ENCODE measurements at regions not wholly inside any gene's neighbourhood (a gene's known extent, or its start where the extent isn't known, plus 50 kb on each side); places are given as distances from the start of the nearest gene placed in this dataset.

- Histone ChIP-seq H2BK20ac (ENCODE audit: low read depth, low read length, poor library complexity, severe bottlenecking) (no peak overlapping the region), H3K14ac (ENCODE audit: insufficient read depth, low read length) (no peak overlapping the region), H3K4ac (ENCODE audit: low read depth, low read length) (no peak overlapping the region), H3K9me3 (ENCODE audit: control insufficient read depth, low read depth, low read length) (no peaks in the 10 kb centered on the region), H3K56ac (ENCODE audit: insufficient read length, low read depth, low read length) (no peak overlapping the region), H2BK15ac (ENCODE audit: low read depth, low read length) (no peak overlapping the region), H3K27me3 (ENCODE audit: insufficient read depth, low read length) (no peaks in the 10 kb centered on the region), H4K8ac (replicated peaks; ENCODE audit: insufficient read length, low read depth, low read length) (no peak overlapping the region), H3K27ac (ENCODE audit: insufficient read length, low read depth, low read length) (no peak overlapping the region), H3K4me1 (ENCODE audit: insufficient read depth, low read length) (no peaks in the 10 kb centered on the region), H2AK5ac (ENCODE audit: insufficient read length, low read length) (no peak overlapping the region), H4K5ac (ENCODE audit: insufficient read length, low read depth, low read length) (no peak overlapping the region), H3K23ac (ENCODE audit: insufficient read length, low read depth, low read length) (no peak overlapping the region), H3K4me2 (ENCODE audit: insufficient read depth, insufficient read length, low read length) (no peak overlapping the region), H4K91ac (ENCODE audit: insufficient read length, low read depth, low read length) (no peak overlapping the region), H3K18ac (ENCODE audit: insufficient read length, low read depth, low read length) (no peak overlapping the region), H2AFZ (ENCODE audit: low read length) (no peak overlapping the region), H3K23me2 (ENCODE audit: insufficient read length, low read depth, low read length, poor library complexity, severe bottlenecking) (no peaks in the 10 kb centered on the region), H3T11ph (ENCODE audit: low read length) (no peak overlapping the region), H3K79me2 (ENCODE audit: insufficient read depth, low read length) (no peaks in the 10 kb centered on the region), H4K20me1 (ENCODE audit: control insufficient read depth, insufficient read depth, insufficient read length) (no peaks in the 10 kb centered on the region), H3K9ac (ENCODE audit: extremely low read depth, insufficient read length, low read length) (no peak overlapping the region), H2BK5ac (ENCODE audit: insufficient read length, low read length) (no peak overlapping the region), H2BK12ac (ENCODE audit: insufficient read length, low read depth, low read length) (no peak overlapping the region), H3K79me1 (ENCODE audit: insufficient read depth, low read depth, low read length, poor library complexity, severe bottlenecking) (no peaks in the 10 kb centered on the region), H2BK120ac (ENCODE audit: low read depth, low read length, poor library complexity, severe bottlenecking) (no peak overlapping the region)
- WGBS (ENCODE audit: extremely low coverage, insufficient read length, low lambda C conversion rate) = no CpG with 5 or more reads among the region's 12 CpGs
- Mint-ChIP-seq H3K4me3 (no peak overlapping the region), H3K4me1 (no peaks in the 10 kb centered on the region), H3K27ac (no peak overlapping the region), H3K9me3 (peaks cover 0 to 2% of the 10 kb centered on the region in 2 experiments; a peak in 1 of 5 replicates), H3K27me3 (ENCODE audit: low read depth) (no peaks in the 10 kb centered on the region), H3K36me3 (ENCODE audit: insufficient read depth in 1 of 3, low read depth in 3 of 3) (no peaks in the 10 kb centered on the region)
- TF ChIP-seq CTCF (conservative IDR thresholded peaks at IDR 0.05) = no peak
- no peak for DNase-seq
Observed at GRCh38 chr10:118531105-118531852, 64.2 kb downstream of the PRLHR start.
